CD4-positive, alpha-beta T cell treated with Interleukin-4 for 4 hours (primary cell): ENCODE measurements at regions not wholly inside any gene's neighbourhood (a gene's known extent, or its start where the extent isn't known, plus 50 kb on each side); places are given as distances from the start of the nearest gene placed in this dataset.
A peak's percentile ranks its signal among the peaks of the same experiment; 100 is the strongest.

Experiments used
- DNase-seq: peaks from one replicate; pipeline ENCODE4 v3.0.0-alpha.2; 2020

GRCh38 chr4:147056940-147057610 lies 111.4 kb upstream of the TTC29 start:
- DNase-seq, result no peak

- no peak for DNase-seq
Observed at GRCh38 chr4:147057611-147058190, 112.0 kb upstream of the TTC29 start.

GRCh38 chr4:147059064-147059731 lies 113.5 kb upstream of the TTC29 start:
- no peak for DNase-seq

GRCh38 chr4:147060151-147060931 lies 114.7 kb upstream of the TTC29 start:
- DNase-seq, result no peak

DNA sequence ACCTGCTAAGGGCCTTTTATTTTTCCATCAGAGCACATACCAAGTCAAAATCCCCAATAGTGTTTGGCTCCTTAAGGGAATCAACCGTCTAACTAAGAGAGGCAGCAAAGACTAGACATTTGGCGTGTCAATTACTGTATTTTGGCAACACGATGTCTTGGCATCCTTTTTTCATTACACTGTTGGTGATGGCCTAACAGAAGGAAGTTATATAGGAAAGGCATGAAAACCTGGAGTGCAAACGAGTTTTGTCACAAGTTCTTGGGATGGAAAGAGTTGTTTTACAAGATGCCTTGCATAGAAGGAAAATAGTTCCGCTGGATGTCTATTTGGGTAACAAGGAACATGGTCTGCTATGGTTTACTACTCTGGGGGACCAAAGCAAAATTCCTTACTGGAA lies 119.2 kb upstream of the TTC29 start:
- no peak for DNase-seq

- DNase-seq, result no peak
Observed at GRCh38 chr4:147068564-147068963, 122.9 kb upstream of the TTC29 start.

DNA sequence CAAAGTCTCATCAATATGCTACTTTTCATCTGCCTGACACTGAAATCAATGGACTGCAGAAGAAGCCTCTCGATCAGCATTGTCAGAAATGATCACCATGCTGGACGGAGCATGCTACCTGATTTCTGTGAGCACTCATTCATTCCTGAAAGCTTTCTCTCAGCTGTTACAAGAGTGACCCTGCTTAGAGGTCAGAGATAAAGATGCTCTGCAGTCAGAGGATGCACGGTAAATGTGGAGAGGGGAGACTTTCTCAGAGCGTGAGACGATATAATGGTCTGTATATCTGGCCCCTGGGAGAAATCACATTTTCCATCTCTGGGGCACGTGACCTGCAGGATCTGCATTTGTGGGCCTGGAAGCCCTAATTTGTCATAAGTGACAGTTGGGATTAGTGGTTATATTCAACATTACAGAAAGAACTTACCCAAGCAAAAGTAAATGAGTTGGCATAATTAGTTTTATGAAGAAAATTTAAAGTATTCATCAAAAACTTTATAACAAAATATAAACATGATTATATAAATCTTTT lies 125.6 kb upstream of the TTC29 start:
- DNase-seq, result no peak

- no peak for DNase-seq
Observed at GRCh38 chr4:147076179-147076578, 130.5 kb upstream of the TTC29 start.

GRCh38 chr4:147076728-147077127 lies 131.1 kb upstream of the TTC29 start:
- DNase-seq, result no peak

DNA sequence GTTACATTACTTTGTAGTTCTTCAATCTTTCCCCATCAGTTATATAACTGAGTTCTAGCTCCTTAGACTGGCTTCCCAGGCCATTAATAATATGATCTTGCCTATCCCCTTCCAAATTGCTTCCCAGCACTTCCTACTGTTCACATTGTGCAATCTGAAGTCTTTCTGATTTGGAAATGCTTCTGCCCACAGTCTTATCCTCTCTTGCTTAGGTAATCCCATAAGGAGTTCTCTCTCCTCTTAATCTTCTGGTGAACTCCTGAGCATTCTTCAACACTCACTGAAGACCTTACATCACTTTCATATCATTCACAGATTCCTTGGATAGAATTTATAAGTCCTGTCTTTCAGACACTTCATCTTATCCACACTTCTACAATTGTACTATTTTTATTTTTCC lies 132.7 kb upstream of the TTC29 start:
- no peak for DNase-seq

DNA sequence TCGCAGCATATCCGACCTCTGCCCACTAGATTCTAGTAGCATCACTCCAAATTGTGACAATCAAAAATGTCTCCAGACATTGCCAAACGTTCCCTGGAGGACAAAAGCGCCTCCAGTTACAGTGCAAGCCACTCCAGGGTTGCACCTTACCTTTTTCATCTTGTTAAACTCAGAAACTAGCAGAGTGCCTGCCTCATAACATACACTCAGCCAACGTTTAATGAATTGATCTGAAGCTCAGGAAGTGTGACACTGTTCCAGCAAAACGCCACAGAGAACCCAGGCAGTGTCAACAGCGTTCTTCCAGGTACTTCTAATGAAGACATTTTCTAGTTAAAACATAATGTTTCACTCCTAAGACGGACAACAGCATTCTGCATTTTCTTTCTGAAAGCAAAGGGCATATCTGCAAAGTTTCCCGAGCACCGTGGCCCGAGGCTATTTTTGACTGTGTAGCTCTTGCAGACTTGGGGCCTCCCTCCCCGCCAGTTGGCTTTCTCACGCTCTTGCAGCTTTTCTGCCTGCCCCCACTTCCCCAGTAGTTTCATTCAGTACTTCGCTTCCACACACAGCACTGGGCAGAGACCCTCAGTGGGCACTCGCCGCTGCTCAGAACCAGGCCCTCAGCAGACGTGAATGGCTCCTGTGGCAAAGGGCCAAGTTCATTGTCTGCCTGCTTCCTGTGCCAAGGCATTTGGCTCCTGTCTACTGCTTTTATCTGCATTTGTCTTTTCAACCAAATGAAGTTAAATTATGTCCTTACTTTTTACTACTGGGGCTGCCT lies 133.4 kb upstream of the TTC29 start:
- DNase-seq, result no peak

DNA sequence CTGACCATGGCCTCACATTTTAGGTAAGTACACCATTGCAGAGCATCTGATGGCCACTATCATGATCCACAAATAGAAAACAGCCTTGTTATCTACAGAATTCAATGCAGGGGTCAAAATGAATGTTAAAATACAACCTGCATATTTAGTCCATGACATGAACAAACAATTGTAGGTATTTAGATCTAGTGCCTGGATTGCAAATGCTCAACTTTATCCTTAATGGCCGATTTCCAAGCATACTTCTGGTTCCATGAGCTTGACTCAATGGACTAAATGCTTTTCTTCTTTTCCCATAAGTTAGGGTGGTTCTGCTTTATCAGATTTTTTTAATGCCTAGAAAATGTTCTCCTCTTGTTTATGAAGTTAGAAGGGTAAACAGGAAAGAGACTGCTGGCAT lies 139.2 kb upstream of the TTC29 start:
- no peak for DNase-seq

DNA sequence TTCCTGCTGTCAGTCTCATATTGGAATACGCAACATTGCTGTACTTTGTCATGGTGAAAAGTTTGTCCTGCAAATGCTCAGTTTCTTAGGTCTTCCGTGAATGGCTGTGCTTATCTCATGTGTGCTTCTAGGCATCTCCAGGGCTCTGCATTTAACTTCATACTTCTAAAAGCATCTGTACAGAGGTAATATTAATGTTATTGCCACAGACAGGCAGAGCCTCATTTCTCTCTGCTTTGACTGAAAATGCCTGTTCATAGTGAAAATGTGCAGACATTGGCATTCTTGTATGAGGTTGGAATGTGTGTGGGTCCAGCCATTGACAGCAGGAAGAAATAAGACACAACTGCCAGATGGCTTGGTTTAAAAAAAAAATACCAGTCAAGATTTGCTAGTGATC lies 140.1 kb upstream of the TTC29 start:
- DNase-seq, result no peak

DNA sequence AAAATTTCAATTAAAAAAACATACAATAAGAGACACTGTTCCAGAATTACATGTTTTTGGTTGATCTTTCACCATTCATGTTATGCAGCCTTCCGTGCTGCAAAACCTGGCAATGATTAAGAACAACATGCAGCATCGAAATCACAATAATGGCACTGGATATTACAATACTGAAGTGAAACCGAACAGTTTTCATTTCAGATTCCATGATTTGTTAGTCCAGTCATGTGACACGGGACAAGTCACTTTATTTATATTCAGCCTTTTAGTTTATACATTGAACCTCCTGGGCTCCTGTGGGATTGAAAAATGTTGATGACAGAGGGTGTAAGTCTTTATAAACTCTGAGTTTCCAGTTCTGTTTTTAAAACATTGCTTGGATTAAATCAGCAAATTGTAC lies 142.5 kb upstream of the TTC29 start:
- no peak for DNase-seq

DNA sequence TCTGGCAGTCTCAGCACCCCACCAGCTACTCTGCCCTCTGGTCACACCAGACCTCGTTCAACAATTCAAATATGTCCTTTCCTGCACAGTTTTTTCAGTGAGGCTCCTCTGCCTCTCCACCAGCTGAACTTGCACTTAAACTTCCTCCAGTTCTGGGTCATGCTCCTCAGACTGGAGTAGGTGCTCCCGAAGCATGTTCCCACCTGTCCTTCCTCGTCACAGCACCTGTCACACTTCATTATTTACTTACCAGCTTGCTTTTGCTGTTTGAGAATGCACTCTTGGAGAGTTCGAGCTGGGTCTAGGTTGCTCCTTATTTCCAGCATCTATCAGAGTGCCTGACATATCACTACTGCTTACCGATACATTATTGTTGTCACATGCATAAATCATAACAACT lies 144.8 kb upstream of the TTC29 start:
- no peak for DNase-seq

DNA sequence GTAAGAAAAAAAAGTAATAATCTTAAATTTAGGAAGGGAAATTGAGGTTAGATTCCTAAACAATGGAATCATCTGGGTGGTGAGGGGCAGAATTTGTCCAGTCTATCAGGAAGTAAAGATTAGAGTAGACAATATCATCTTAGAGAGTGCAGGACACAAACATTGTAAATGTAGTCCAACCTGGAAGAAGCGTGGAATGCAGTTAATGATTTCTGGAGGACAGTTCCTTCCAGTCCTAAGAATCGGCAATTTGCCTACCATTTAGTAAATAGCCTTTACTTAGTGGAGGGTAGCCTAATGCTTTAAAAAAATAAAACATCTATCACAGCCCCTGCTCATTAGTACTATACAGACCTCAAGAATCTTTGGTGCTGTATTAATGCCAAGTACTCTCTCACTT lies 147.5 kb upstream of the TTC29 start:
- DNase-seq, result no peak

DNA sequence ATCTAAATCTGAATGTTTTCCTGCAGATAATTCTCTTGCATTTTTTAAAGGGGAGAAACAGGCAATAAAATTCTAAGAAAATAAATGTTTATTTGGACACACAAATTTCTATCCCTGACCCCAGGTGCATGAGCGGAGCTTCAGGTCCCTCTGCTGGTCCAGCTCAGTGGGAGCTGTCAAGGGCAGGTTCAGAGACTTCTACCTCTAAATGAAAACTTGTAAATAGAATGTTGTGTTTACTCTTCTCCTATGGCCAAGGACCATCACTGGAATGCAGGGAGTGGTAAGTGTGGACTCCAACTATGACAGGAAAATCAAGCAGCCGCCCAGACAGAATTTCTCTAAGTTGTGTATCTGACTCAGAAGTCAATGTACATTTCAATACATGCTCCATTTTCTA lies 148.6 kb upstream of the TTC29 start:
- DNase-seq, result no peak

DNA sequence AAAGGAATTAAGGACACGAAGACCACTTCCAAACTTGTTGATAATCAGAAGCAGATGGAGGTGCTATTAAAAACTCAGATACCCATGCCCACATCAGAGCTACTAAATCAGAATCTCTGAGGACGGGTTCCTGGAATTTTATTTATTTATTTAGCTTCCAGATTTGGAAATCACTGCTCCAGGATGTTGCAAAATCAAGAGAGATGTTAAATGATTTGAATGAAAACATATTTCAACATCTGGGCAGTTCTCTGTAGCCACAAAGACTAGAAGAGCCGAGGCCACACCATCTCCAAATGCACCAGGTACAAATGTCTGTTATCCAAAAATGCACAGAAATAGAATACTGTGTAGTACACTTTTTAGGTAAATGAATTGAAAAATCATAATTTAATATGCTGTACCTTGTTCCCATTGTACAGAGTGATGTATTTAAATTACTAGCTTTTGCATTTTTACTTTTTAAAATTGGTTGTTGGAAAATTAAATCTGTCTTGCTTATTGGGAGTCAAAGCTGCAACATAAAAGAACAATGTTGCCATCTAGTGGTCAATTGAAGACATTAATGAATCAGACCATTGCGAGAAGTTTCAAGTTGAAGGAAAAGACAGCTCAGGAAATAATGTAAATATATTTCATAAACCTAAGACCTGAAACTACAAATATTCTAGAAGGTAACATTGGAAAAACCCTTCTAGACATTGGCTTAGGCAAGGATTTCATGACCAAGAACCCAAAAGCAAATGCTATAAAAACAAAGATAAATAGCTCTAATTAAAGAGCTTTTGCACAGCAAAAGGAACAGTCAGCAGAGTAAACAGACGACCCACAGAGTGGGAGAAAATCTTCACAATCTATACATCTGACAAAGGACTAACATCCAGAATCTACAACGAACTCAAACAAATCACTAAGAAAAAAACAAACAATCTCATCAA lies 151.3 kb upstream of the TTC29 start:
- DNase-seq, result peak; percentile 46

GRCh38 chr4:147101678-147102077 lies 156.0 kb upstream of the TTC29 start:
- DNase-seq, result no peak

DNA sequence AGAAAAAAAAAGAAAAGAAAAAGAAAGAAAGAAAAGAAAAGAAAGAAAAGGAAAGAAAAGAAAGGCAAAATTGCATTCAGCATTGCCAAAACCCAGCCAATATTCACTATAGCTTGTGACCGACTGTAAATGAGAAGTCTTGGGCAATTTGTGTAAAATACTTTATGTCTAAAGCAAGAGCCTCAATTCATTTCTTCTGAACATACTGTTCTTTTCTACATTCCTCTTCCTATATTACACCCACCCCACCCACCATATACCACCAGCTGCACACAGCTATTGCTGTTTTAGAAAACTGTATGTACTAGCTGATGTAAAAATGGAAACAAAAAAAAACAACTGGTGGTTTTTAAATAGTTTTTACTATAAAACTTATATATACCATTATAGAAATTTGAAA lies 156.9 kb upstream of the TTC29 start:
- DNase-seq, result no peak

DNA sequence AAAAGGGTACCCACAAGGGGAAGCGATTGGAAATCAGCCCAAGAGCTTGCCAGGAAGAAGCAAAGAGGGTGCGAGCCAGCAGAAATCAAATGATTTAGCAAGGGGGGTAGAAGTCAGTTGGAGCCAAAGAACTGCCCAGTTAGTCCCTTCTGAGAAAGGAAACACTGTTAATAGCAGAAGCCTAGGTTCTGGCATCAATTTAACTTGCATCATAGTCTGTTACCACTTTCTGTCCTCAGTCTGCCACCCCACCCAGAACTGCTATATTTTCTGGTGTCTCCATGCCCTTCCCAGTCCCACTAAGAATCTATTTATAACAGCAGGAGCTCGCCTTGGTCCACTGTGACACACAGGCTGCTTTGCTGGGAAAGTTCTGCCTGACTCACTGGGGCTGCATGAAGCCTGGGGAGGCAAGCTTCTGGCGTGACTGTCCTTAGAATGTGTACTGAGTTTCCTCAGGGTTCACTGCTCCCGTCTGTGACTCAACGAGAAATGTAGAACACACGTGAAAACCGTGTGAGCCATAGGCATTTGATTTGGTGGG lies 157.8 kb upstream of the TTC29 start:
- DNase-seq, result no peak
